ENCODE measurements at regions not wholly inside any gene's neighbourhood (a gene's known extent, or its start where the extent isn't known, plus 50 kb on each side); places are given as distances from the start of the nearest gene placed in this dataset.

GRCh38 chr18:49709347-49709690 is 104.0 kb downstream of the ACAA2 start:
- no peak for ATAC-seq

More at GRCh38 chr18:49709347-49709690, 104.0 kb downstream of the ACAA2 start:
- Histone ChIP-seq H3K27ac (ENCODE audit: low read depth) (no peak overlapping the region), H3K9me2 (ENCODE audit: insufficient read depth) (no peaks in the 10 kb centered on the region), H3K79me2 (replicated peaks; ENCODE audit: insufficient read depth) (no peaks in the 10 kb centered on the region), H4K20me1 (replicated peaks; ENCODE audit: insufficient read depth) (no peaks in the 10 kb centered on the region), H3K4me1 (ENCODE audit: insufficient read depth) (no peaks in the 10 kb centered on the region), H3K4me3 (no peak overlapping the region), H3F3A (replicated peaks; ENCODE audit: low read depth) (no peaks in the 10 kb centered on the region), H3K27me3 (ENCODE audit: insufficient read depth) (no peaks in the 10 kb centered on the region), H3K4me2 (no peak overlapping the region), H3K36me3 (ENCODE audit: insufficient read depth) (no peaks in the 10 kb centered on the region), H2AFZ (no peak overlapping the region)
- TF ChIP-seq REST (IDR thresholded peaks at IDR 0.05; ENCODE audit: unreplicated experiment) (no peak), ETS1 (IDR thresholded peaks at IDR 0.05) (no peak), CREB1 (CRISPR knock-in tag; IDR thresholded peaks at IDR 0.05; ENCODE audit: low read depth) (no peak), ZNF331 (CRISPR knock-in tag; IDR thresholded peaks at IDR 0.05; ENCODE audit: low read depth) (no peak), EZH2phosphoT487 (IDR thresholded peaks at IDR 0.05; ENCODE audit: unreplicated experiment) (no peak), CTCF (conservative IDR thresholded peaks at IDR 0.05; ENCODE audit: low read depth in 2 of 2) (no peak)
- no peak for DNase-seq (ENCODE audit: low spot score)
- Mint-ChIP-seq H3K27ac (no peak overlapping the region), H3K9me3 (no peaks in the 10 kb centered on the region; the same call in 2 of the 3 replicates), H3K4me1 (no peaks in the 10 kb centered on the region), H3K4me3 (no peak overlapping the region), H3K36me3 (ENCODE audit: low read depth) (no peaks in the 10 kb centered on the region), H3K27me3 (ENCODE audit: insufficient read depth, low read depth, poor library complexity) (peaks cover 4% of the 10 kb centered on the region)

Measured in GM23338 (cell line).